ENCODE measurements at regions not wholly inside any gene's neighbourhood (a gene's known extent, or its start where the extent isn't known, plus 50 kb on each side); places are given as distances from the start of the nearest gene placed in this dataset.

DNA sequence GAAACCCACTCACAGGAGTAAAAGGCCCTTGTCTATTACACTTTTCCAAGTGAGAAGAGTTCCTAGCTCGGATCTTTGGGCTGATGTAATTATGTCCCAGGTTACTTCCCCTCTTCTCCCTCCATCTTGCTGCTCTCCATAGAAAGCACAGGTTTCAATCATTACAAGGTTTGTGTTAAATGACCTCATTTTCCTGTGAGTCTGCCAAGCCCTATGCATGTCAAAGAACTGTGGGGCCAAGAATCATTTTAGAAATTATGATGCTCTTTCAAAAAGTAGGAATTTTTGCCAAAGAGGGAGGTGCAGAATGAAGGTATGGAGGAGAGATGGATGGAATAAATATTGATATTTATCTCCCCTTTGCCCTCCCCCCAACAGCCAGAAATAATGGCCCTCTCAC lies 129.3 kb upstream of the TPM1 start:
- no peak overlapping the region for H3K4me3 ChIP-seq (ENCODE audit: low read depth, low read length, poor library complexity, severe bottlenecking)
- no peak overlapping the region for H3K27ac ChIP-seq (ENCODE audit: low read depth, low read length, poor library complexity, severe bottlenecking)
- no peaks in the 10 kb centered on the region for H3K36me3 ChIP-seq (ENCODE audit: insufficient read depth, low read length, poor library complexity, severe bottlenecking)
- ChIA-PET CTCF (no interaction called here), POLR2A (ENCODE audit: low non-redundant PET) (no interaction called here)
- TF ChIP-seq, protein P1, sequence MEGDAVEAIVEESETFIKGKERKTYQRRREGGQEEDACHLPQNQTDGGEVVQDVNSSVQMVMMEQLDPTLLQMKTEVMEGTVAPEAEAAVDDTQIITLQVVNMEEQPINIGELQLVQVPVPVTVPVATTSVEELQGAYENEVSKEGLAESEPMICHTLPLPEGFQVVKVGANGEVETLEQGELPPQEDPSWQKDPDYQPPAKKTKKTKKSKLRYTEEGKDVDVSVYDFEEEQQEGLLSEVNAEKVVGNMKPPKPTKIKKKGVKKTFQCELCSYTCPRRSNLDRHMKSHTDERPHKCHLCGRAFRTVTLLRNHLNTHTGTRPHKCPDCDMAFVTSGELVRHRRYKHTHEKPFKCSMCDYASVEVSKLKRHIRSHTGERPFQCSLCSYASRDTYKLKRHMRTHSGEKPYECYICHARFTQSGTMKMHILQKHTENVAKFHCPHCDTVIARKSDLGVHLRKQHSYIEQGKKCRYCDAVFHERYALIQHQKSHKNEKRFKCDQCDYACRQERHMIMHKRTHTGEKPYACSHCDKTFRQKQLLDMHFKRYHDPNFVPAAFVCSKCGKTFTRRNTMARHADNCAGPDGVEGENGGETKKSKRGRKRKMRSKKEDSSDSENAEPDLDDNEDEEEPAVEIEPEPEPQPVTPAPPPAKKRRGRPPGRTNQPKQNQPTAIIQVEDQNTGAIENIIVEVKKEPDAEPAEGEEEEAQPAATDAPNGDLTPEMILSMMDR (conservative IDR thresholded peaks at IDR 0.05; ENCODE audit: low read depth, low read length) = no peak
- no peak for TF ChIP-seq EZH2 (IDR thresholded peaks at IDR 0.05; ENCODE audit: borderline replicate concordance, low read depth, low read length, poor library complexity, severe bottlenecking)
- no peaks in the 10 kb centered on the region for H3K9me3 ChIP-seq (ENCODE audit: low read depth, low read length, poor library complexity, severe bottlenecking)
- H3K27me3 ChIP-seq (replicated peaks; ENCODE audit: insufficient read depth, low read depth, low read length, poor library complexity) = no peaks in the 10 kb centered on the region
- intact Hi-C loops (cut with micrococcal nuclease; ENCODE audit: unreplicated experiment) = no loop called here
- no peaks in the 10 kb centered on the region for H3K4me1 ChIP-seq (ENCODE audit: insufficient read depth, low read length, poor library complexity, severe bottlenecking)
- BruUV-seq (replicated peaks) = no TSS peak
- no peak for DNase-seq (ENCODE audit: low spot score)

DNA sequence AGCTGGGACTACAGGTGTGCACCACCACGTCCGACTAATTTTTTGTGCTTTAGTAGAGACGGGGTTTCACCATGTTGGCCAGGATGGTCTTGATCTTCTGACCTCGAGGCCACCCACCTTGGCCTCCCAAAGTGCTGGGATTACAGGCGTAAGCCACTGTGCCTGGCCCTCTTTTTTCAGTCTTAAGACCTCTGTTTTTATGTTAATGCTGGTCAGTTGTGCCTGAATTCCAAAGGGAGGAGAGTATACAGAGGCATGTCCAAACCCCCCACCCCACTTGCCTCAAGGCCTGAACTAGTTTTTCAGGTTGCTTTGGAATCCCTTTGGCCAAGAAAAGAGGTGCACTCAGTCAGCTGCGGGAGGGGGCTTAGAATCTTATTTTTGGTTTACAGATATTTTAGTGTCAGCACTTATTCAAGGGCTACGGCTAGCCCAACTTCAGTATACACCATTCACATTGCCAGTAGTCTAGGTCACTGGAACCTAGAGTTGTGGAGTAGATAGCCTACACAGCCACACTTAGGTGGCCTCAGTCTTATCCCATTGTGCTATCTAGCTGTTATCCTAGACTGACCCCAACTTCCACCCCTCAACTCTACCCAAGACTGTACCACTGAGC lies 128.0 kb upstream of the TPM1 start:
- TF ChIP-seq, protein P1 (conservative IDR thresholded peaks at IDR 0.05; ENCODE audit: low read depth, low read length) = no peak
- no peak for TF ChIP-seq EZH2 (IDR thresholded peaks at IDR 0.05; ENCODE audit: borderline replicate concordance, low read depth, low read length, poor library complexity, severe bottlenecking)
- no peaks in the 10 kb centered on the region for H3K9me3 ChIP-seq (ENCODE audit: low read depth, low read length, poor library complexity, severe bottlenecking)
- H3K36me3 ChIP-seq (ENCODE audit: insufficient read depth, low read length, poor library complexity, severe bottlenecking) = no peaks in the 10 kb centered on the region
- ChIA-PET CTCF (interaction anchor here (0.6 kb wide), 1 partner anchor 635 kb away, joined by 3 read pairs; no protein-coding TSS in a partner anchor), POLR2A (ENCODE audit: low non-redundant PET) (no interaction called here)
- no peak for DNase-seq (ENCODE audit: low spot score)
- intact Hi-C loops (cut with micrococcal nuclease; ENCODE audit: unreplicated experiment) = no loop called here
- no peak overlapping the region for H3K4me3 ChIP-seq (ENCODE audit: low read depth, low read length, poor library complexity, severe bottlenecking)
- H3K27me3 ChIP-seq (replicated peaks; ENCODE audit: insufficient read depth, low read depth, low read length, poor library complexity) = no peaks in the 10 kb centered on the region
- H3K4me1 ChIP-seq (ENCODE audit: insufficient read depth, low read length, poor library complexity, severe bottlenecking) = no peaks in the 10 kb centered on the region
- no TSS peak for BruUV-seq (replicated peaks)
- no peak overlapping the region for H3K27ac ChIP-seq (ENCODE audit: low read depth, low read length, poor library complexity, severe bottlenecking)

DNA sequence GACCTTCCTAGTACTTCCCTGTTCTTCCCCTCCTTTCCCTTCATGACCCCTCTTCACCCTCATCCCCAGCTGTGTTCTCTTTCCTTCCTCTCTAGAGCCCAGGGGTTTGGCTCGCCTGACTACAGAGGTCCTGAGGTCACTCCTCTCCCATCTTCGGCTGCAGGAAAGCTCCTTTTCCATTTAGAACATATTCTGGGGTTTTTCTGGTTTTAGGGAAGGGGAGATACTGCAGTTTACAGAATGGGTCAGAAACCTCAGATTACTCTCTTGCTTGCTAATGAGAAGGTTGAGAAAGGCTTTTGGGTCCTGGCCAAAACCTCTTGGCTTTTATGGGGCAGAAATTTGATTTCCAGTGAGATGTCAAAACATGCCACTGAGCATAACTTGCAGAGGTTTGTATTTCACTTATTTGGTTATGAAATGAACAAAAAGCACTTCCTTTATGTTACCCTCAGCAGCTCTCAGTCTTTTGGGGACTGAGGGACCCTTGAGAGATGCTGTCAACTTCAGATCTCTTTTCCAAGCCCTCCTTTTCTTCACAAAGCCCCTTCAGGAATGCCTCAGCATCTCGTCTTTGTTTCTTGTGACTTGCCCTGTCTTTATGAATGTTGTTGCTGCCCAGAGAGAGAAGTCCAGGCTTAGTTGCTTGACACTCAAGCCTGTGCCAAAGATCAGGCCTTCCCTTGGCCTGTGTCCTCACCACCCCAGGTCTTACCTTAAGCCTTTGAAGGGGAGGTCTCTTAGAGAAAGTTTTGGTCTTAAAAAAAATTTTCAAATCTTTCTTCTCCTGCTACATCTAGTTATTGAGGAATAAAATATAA lies 121.7 kb upstream of the TPM1 start:
- no peaks in the 10 kb centered on the region for H3K36me3 ChIP-seq (ENCODE audit: insufficient read depth, low read length, poor library complexity, severe bottlenecking)
- DNase-seq (ENCODE audit: low spot score) = no peak
- intact Hi-C loops (cut with micrococcal nuclease; ENCODE audit: unreplicated experiment) = no loop called here
- no TSS peak for BruUV-seq (replicated peaks)
- no peak overlapping the region for H3K27ac ChIP-seq (ENCODE audit: low read depth, low read length, poor library complexity, severe bottlenecking)
- CTCF ChIA-PET = no interaction called here
- no peaks in the 10 kb centered on the region for H3K9me3 ChIP-seq (ENCODE audit: low read depth, low read length, poor library complexity, severe bottlenecking)
- H3K27me3 ChIP-seq (replicated peaks; ENCODE audit: insufficient read depth, low read depth, low read length, poor library complexity) = no peaks in the 10 kb centered on the region
- POLR2A ChIA-PET (ENCODE audit: low non-redundant PET) = no interaction called here
- H3K4me3 ChIP-seq (ENCODE audit: low read depth, low read length, poor library complexity, severe bottlenecking) = no peak overlapping the region
- H3K4me1 ChIP-seq (ENCODE audit: insufficient read depth, low read length, poor library complexity, severe bottlenecking) = no peaks in the 10 kb centered on the region
- TF ChIP-seq, protein P1 (conservative IDR thresholded peaks at IDR 0.05; ENCODE audit: low read depth, low read length) = no peak
- TF ChIP-seq EZH2 (IDR thresholded peaks at IDR 0.05; ENCODE audit: borderline replicate concordance, low read depth, low read length, poor library complexity, severe bottlenecking) = no peak

Data from A673 (cell line).